ENCODE measurements at regions not wholly inside any gene's neighbourhood (a gene's known extent, or its start where the extent isn't known, plus 50 kb on each side); places are given as distances from the start of the nearest gene placed in this dataset.

- Histone ChIP-seq H3K79me2 (ENCODE audit: control insufficient read depth, insufficient read depth, low read length) (no peaks in the 10 kb centered on the region), H3K9me1 (ENCODE audit: control insufficient read depth, insufficient read depth, low read length) (no peaks in the 10 kb centered on the region), H3K4me2 (ENCODE audit: insufficient read depth, low read length) (no peak overlapping the region), H2AFZ (ENCODE audit: low read depth, low read length) (no peak overlapping the region), H3K36me3 (ENCODE audit: control insufficient read depth, insufficient read depth, low read length) (no peaks in the 10 kb centered on the region), H3K9ac (ENCODE audit: insufficient read depth in 1 of 2, low read depth in 2 of 2, low read length in 2 of 2) (no peak overlapping the region), H3K4me1 (replicated peaks in 1 of 2; ENCODE audit: control insufficient read depth in 2 of 2, insufficient read depth in 2 of 2, low read length in 2 of 2) (no peaks in the 10 kb centered on the region), H3K27ac (ENCODE audit: extremely low read depth, low read depth, low read length) (no peak overlapping the region), H3K9me3 (replicated peaks; ENCODE audit: control insufficient read depth, insufficient read depth, low read depth, low read length) (no peaks in the 10 kb centered on the region), H3K27me3 (ENCODE audit: control insufficient read depth in 2 of 2, insufficient read depth in 2 of 2, low read length in 2 of 2) (no peaks in the 10 kb centered on the region), H4K20me1 (replicated peaks; ENCODE audit: control insufficient read depth, insufficient read depth, low read length) (no peaks in the 10 kb centered on the region), H3K4me3 (no peak overlapping the region)
- BruUV-seq (replicated peaks) = no TSS peak
- TF ChIP-seq ARID3A (IDR thresholded peaks at IDR 0.05; ENCODE audit: borderline replicate concordance, low read depth, low read length) (no peak), RBM15 (IDR thresholded peaks at IDR 0.05; ENCODE audit: insufficient read depth, low read length) (no peak), PTRF (tag; IDR thresholded peaks at IDR 0.05) (no peak), ZNF507 (tag; conservative IDR thresholded peaks at IDR 0.05) (no peak), MTF1 (CRISPR knock-in tag; IDR thresholded peaks at IDR 0.05; ENCODE audit: borderline replicate concordance) (no peak), STAT5A (IDR thresholded peaks at IDR 0.05; ENCODE audit: borderline replicate concordance, low read length) (no peak), IRF9 (tag; IDR thresholded peaks at IDR 0.05) (no peak), SMARCA4 (IDR thresholded peaks at IDR 0.05) (no peak), GATAD2B (IDR thresholded peaks at IDR 0.05; ENCODE audit: borderline replicate concordance) (no peak), DEAF1 (CRISPR knock-in tag; IDR thresholded peaks at IDR 0.05) (no peak), KDM4B (IDR thresholded peaks at IDR 0.05; ENCODE audit: borderline replicate concordance in 2 of 2, low read depth in 1 of 2) (no peak), ZBTB7A (IDR thresholded peaks at IDR 0.05; ENCODE audit: borderline replicate concordance, control insufficient read depth, low read depth, low read length) (no peak), U2AF2 (optimal IDR thresholded peaks at IDR 0.05; ENCODE audit: low read depth, low read length) (no peak), HBP1 (CRISPR knock-in tag; IDR thresholded peaks at IDR 0.05) (no peak), ARHGAP35 (IDR thresholded peaks at IDR 0.05; ENCODE audit: partially characterized antibody) (no peak), NUFIP1 (IDR thresholded peaks at IDR 0.05; ENCODE audit: partially characterized antibody) (no peak)
- in situ Hi-C loops (cut with MboI) (loop anchor here (5.0 kb wide), 1 partner anchor 240 kb away; no protein-coding TSS in a partner anchor), intact Hi-C loops (cut with micrococcal nuclease) (no loop called here)
- 0% methylated on average over 5 of the region's 5 CpGs for WGBS (ENCODE audit: insufficient coverage, low coverage, missing lambda C conversion rate)
- no peak for DNase-seq (ENCODE audit: extremely low read depth in 1 of 4, low spot score in 3 of 4)
- ChIA-PET CTCF (ENCODE audit: low intra/inter-chr PET ratio) (no interaction called here), POLR2A (interaction anchor here (1.4 kb wide), 1 partner anchor 12 kb away, joined by 3 read pairs; no protein-coding TSS in a partner anchor)
- no peak for FAIRE-seq
- no peak for ATAC-seq
Observed at GRCh38 chr6:53731866-53732636, 62.8 kb upstream of the LRRC1 start.

Measured in K562 (cell line).